Fibroblast of villous mesenchyme (primary cell): ENCODE measurements at regions not wholly inside any gene's neighbourhood (a gene's known extent, or its start where the extent isn't known, plus 50 kb on each side); places are given as distances from the start of the nearest gene placed in this dataset.
A peak's percentile ranks its signal among the peaks of the same experiment; 100 is the strongest.
"Not testable (repeated sequence)": the region's sequence is repeated elsewhere in the genome, so short reads cannot be mapped to it uniquely, and the experiment has no call there.

Experiments
- DNase-seq: peaks from one replicate; pipeline ENCODE4 v3.0.0-alpha.2; 2010; ENCODE audit warnings: low read depth
- H3K4me3 ChIP-seq: 2 replicates; pipeline ENCODE4 v1.5.1; 2011; ENCODE audit warnings: low read depth, mild to moderate bottlenecking, low read length
- CTCF ChIP-seq: IDR thresholded peaks from 2 replicates; pipeline ENCODE4 v1.5.1; 2012; ENCODE audit warnings: low read depth, mild to moderate bottlenecking, low read length; ENCODE audit not compliant: insufficient read depth

DNA sequence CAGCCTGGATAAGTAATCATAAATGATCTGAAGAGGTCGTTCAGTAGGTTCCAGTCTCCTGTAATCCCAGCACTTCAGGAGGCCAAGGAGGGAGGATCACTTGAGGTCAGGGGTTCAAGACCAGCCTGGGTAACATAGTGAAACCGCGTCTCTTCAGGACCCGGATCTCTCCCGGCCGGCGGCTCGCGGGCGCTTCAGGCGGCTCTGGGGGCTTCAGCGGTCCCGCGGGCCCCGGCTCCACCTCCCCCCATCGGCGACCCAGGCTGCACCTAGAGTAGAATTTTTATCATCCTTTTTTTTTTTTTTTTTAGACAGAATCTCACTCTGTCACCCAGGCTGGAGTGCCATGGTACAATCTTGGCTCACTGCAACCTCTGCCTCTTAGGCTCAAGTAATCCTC, 95.9 kb downstream of the ABCC12 start:
- no peak for DNase-seq
- TF ChIP-seq CTCF, result no peak
- no peak overlapping the region for H3K4me3 ChIP-seq

DNA sequence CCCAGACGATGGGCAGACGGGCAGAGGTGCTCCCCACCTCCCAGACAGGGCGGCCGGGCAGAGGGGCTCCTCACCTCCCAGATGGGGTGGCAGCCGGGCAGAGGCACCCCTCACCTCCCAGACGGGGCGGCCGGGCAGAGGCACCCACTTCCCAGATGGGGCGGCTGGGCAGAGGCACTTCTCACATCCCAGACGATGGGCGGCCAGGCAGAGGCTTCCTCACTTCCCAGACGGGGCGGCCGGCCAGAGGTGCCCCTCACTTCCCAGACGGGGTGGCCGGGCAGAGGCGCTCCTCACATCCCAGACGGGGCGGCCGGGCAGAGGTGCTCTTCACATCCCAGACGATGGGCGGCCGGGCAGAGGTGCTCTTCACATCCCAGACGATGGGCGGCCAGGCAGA, 96.6 kb downstream of the ABCC12 start:
- DNase-seq, result not testable (repeated sequence)

GRCh38 chr16:48057048-48057447, 98.7 kb downstream of the ABCC12 start:
- no peak overlapping the region for H3K4me3 ChIP-seq
- DNase-seq, result peak; percentile 15
- no peak for TF ChIP-seq CTCF

More for the DNA sequence above, 96.6 kb downstream of the ABCC12 start:
- not testable (repeated sequence) for H3K4me3 ChIP-seq

- peak; percentile 70 for DNase-seq
- no peak overlapping the region for H3K4me3 ChIP-seq
- TF ChIP-seq CTCF, result peak; percentile 97
These were observed 100.8 kb downstream of the ABCC12 start for GRCh38 chr16:48054881-48055601.

GRCh38 chr16:48053418-48053745, 102.4 kb downstream of the ABCC12 start:
- H3K4me3 ChIP-seq, result no peak overlapping the region
- DNase-seq, result peak; percentile 61
- TF ChIP-seq CTCF, result no peak

DNA sequence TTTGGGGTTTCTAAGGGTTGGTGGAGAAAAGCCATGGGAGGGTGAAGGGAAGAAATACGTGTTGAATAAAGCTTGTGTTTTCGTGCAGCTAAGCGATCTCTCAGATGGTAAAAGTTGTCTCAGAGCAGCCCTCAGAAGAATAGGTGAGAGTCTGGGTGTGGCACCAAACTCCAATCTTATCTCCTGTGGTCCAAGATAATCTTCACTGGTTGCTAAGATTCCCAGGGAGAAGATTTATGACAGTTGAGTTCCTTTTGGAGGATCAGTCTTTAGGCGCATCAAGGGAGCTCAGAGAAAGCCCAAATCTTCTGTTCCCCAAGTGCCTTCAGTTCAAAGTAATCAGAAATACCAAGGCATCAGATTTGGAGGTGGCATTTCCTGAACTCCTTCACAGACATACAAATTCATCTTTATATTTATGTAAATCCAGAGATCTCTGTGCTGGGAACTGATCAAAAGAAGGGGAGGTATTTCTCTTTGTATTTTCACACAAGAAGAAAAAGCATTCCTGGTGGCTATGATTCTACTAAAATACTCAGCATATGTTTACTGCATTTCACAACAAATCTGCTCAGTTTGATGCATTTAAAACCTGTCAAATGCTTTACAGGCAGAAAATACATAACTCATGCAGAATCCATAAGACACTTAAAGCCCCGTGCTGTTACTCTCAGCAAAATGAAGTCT, 102.9 kb downstream of the ABCC12 start:
- DNase-seq, result no peak
- no peak for TF ChIP-seq CTCF
- no peak overlapping the region for H3K4me3 ChIP-seq

GRCh38 chr16:48050871-48051270, 104.9 kb downstream of the ABCC12 start:
- no peak for TF ChIP-seq CTCF
- no peak for DNase-seq
- no peak overlapping the region for H3K4me3 ChIP-seq
